WERI-Rb-1 (cell line): ENCODE measurements at regions not wholly inside any gene's neighbourhood (a gene's known extent, or its start where the extent isn't known, plus 50 kb on each side); places are given as distances from the start of the nearest gene placed in this dataset.

Source experiments
- DNase-seq: peaks from one replicate; pipeline ENCODE4 v3.0.0-alpha.2; 2020
- H3K27ac ChIP-seq: fragments of 250-450 bp; sonication (Bioruptor Pico); 2 replicates; pipeline ENCODE4 v1.5.1; 2020; ENCODE audit warnings: mild to moderate bottlenecking, moderate library complexity
- H3K27me3 ChIP-seq: fragments of 250-450 bp; sonication (Bioruptor Pico); 2 replicates; pipeline ENCODE4 v1.5.1; 2021; ENCODE audit warnings: mild to moderate bottlenecking, low read depth, moderate library complexity; ENCODE audit not compliant: insufficient read depth, severe bottlenecking
- H3K36me3 ChIP-seq: fragments of 250-450 bp; sonication (Bioruptor Pico); 2 replicates; pipeline ENCODE4 v1.5.1; 2020; ENCODE audit warnings: mild to moderate bottlenecking, moderate library complexity
- H3K4me3 ChIP-seq: 2 replicates; pipeline ENCODE4 v1.5.1; 2011; ENCODE audit warnings: low read depth, mild to moderate bottlenecking, control low read depth, low read length
- H3K9me3 ChIP-seq: fragments of 250-450 bp; sonication (Bioruptor Pico); 2 replicates; pipeline ENCODE4 v1.5.1; 2021; ENCODE audit warnings: mild to moderate bottlenecking, moderate library complexity; ENCODE audit not compliant: severe bottlenecking
- CTCF ChIP-seq: IDR thresholded peaks from 2 replicates; pipeline ENCODE4 v1.5.1; 2011; ENCODE audit warnings: low read depth, mild to moderate bottlenecking, control low read depth, inconsistent platforms, low read length

- no peaks in the 10 kb centered on the region for H3K9me3 ChIP-seq
- no peak overlapping the region for H3K4me3 ChIP-seq
- no peak for TF ChIP-seq CTCF
- no peaks in the 10 kb centered on the region for H3K36me3 ChIP-seq
- H3K27ac ChIP-seq: no peak overlapping the region
- peak; percentile 22 for DNase-seq
- no peaks in the 10 kb centered on the region for H3K27me3 ChIP-seq
Observed at GRCh38 chr2:64243081-64244036, 99.1 kb upstream of the PELI1 start.

- Histone ChIP-seq H3K27ac (no peak overlapping the region), H3K4me3 (no peak overlapping the region), H3K9me3 (no peaks in the 10 kb centered on the region), H3K27me3 (no peaks in the 10 kb centered on the region), H3K36me3 (no peaks in the 10 kb centered on the region)
- TF ChIP-seq CTCF: no peak
- DNase-seq: no peak
Observed at GRCh38 chr2:64244037-64244416, 99.8 kb upstream of the PELI1 start.

GRCh38 chr2:64245631-64246030 is 101.4 kb upstream of the PELI1 start:
- no peak overlapping the region for H3K4me3 ChIP-seq
- no peak for DNase-seq
- H3K27ac ChIP-seq: no peak overlapping the region
- no peak for TF ChIP-seq CTCF
- no peaks in the 10 kb centered on the region for H3K9me3 ChIP-seq
- no peaks in the 10 kb centered on the region for H3K27me3 ChIP-seq
- H3K36me3 ChIP-seq: no peaks in the 10 kb centered on the region

GRCh38 chr2:64246962-64247361 is 102.7 kb upstream of the PELI1 start:
- H3K27me3 ChIP-seq: no peaks in the 10 kb centered on the region
- H3K9me3 ChIP-seq: no peaks in the 10 kb centered on the region
- no peak for DNase-seq
- no peaks in the 10 kb centered on the region for H3K36me3 ChIP-seq
- TF ChIP-seq CTCF: no peak
- H3K4me3 ChIP-seq: no peak overlapping the region
- no peak overlapping the region for H3K27ac ChIP-seq

- no peak for TF ChIP-seq CTCF
- no peak overlapping the region for H3K27ac ChIP-seq
- H3K27me3 ChIP-seq: no peaks in the 10 kb centered on the region
- no peaks in the 10 kb centered on the region for H3K9me3 ChIP-seq
- H3K4me3 ChIP-seq: no peak overlapping the region
- DNase-seq: no peak
- H3K36me3 ChIP-seq: no peaks in the 10 kb centered on the region
Observed at GRCh38 chr2:64249426-64249825, 105.2 kb upstream of the PELI1 start.

GRCh38 chr2:64250063-64250462 is 105.8 kb upstream of the PELI1 start:
- TF ChIP-seq CTCF: no peak
- DNase-seq: no peak
- H3K36me3 ChIP-seq: no peaks in the 10 kb centered on the region
- H3K4me3 ChIP-seq: no peak overlapping the region
- H3K27me3 ChIP-seq: no peaks in the 10 kb centered on the region
- no peaks in the 10 kb centered on the region for H3K9me3 ChIP-seq
- H3K27ac ChIP-seq: no peak overlapping the region
